H9 (cell line): ENCODE measurements at regions not wholly inside any gene's neighbourhood (a gene's known extent, or its start where the extent isn't known, plus 50 kb on each side); places are given as distances from the start of the nearest gene placed in this dataset.

ENCODE experiments used
- DNase-seq: peaks from one replicate; pipeline ENCODE4 v3.0.0-alpha.2; 2017
- H2AFZ ChIP-seq: one replicate; pipeline ENCODE4 v1.6.1; 2013; ENCODE audit warnings: mild to moderate bottlenecking, low read length, control low read depth, moderate library complexity
- H2AK5ac ChIP-seq: 2 replicates; pipeline ENCODE4 v1.6.1; 2013; ENCODE audit warnings: low read length, control low read depth, mixed read lengths; ENCODE audit not compliant: insufficient read length
- H2BK120ac ChIP-seq: one replicate; pipeline ENCODE4 v1.6.1; 2013; ENCODE audit warnings: low read depth, mild to moderate bottlenecking, low read length, control low read depth, inconsistent platforms; ENCODE audit not compliant: poor library complexity, severe bottlenecking
- H2BK12ac ChIP-seq: 2 replicates; pipeline ENCODE4 v1.6.1; 2013; ENCODE audit warnings: low read length, control low read depth, mixed read lengths, low read depth; ENCODE audit not compliant: insufficient read length
- H2BK15ac ChIP-seq: 2 replicates; pipeline ENCODE4 v1.6.1; 2013; ENCODE audit warnings: low read depth, low read length, control low read depth
- H2BK20ac ChIP-seq: one replicate; pipeline ENCODE4 v1.6.1; 2013; ENCODE audit warnings: low read depth, mild to moderate bottlenecking, low read length, control low read depth, inconsistent platforms; ENCODE audit not compliant: poor library complexity, severe bottlenecking
- H2BK5ac ChIP-seq: 2 replicates; pipeline ENCODE4 v1.6.1; 2013; ENCODE audit warnings: low read length, control low read depth, mixed read lengths; ENCODE audit not compliant: insufficient read length
- H3K14ac ChIP-seq: 2 replicates; pipeline ENCODE4 v1.6.1; 2013; ENCODE audit warnings: low read length, control low read depth; ENCODE audit not compliant: insufficient read depth
- H3K18ac ChIP-seq: 2 replicates; pipeline ENCODE4 v1.6.1; 2013; ENCODE audit warnings: low read depth, mild to moderate bottlenecking, mixed read lengths, low read length, control low read depth; ENCODE audit not compliant: insufficient read length
- H3K23ac ChIP-seq: 2 replicates; pipeline ENCODE4 v1.6.1; 2013; ENCODE audit warnings: low read length, control low read depth, mixed read lengths, low read depth; ENCODE audit not compliant: insufficient read length
- H3K23me2 ChIP-seq: 2 replicates; pipeline ENCODE4 v1.6.1; 2013; ENCODE audit warnings: low read depth, mild to moderate bottlenecking, mixed read lengths, low read length, control low read depth; ENCODE audit not compliant: insufficient read length, poor library complexity, severe bottlenecking
- H3K27ac ChIP-seq: 2 replicates; pipeline ENCODE4 v1.5.1; 2013; ENCODE audit warnings: low read length, control low read depth, mixed read lengths, low read depth; ENCODE audit not compliant: insufficient read length
- H3K27me3 ChIP-seq: 2 replicates; pipeline ENCODE4 v1.6.1; 2013; ENCODE audit warnings: low read length, control low read depth, inconsistent platforms; ENCODE audit not compliant: insufficient read depth
- H3K4ac ChIP-seq: 2 replicates; pipeline ENCODE4 v1.6.1; 2013; ENCODE audit warnings: low read depth, mild to moderate bottlenecking, control low read depth, inconsistent platforms, low read length, moderate library complexity
- H3K4me1 ChIP-seq: 2 replicates; pipeline ENCODE4 v1.6.1; 2013; ENCODE audit warnings: low read length, control low read depth, inconsistent platforms; ENCODE audit not compliant: insufficient read depth
- H3K4me2 ChIP-seq: 2 replicates; pipeline ENCODE4 v1.6.1; 2013; ENCODE audit warnings: low read length, control low read depth, mixed read lengths; ENCODE audit not compliant: insufficient read length, insufficient read depth
- H3K56ac ChIP-seq: 2 replicates; pipeline ENCODE4 v1.6.1; 2013; ENCODE audit warnings: low read depth, mild to moderate bottlenecking, mixed read lengths, low read length, control low read depth; ENCODE audit not compliant: insufficient read length
- H3K79me1 ChIP-seq: 2 replicates; pipeline ENCODE4 v1.6.1; 2013; ENCODE audit warnings: low read depth, mild to moderate bottlenecking, moderate library complexity, low read length, control low read depth, inconsistent platforms; ENCODE audit not compliant: insufficient read depth, poor library complexity, severe bottlenecking
- H3K79me2 ChIP-seq: 2 replicates; pipeline ENCODE4 v1.6.1; 2013; ENCODE audit warnings: low read length, control low read depth, inconsistent platforms; ENCODE audit not compliant: insufficient read depth
- H3K9ac ChIP-seq: 2 replicates; pipeline ENCODE4 v1.6.1; 2013; ENCODE audit warnings: low read length, control low read depth, mixed read lengths; ENCODE audit not compliant: insufficient read length; ENCODE audit errors: extremely low read depth
- H3K9me3 ChIP-seq: one replicate; pipeline ENCODE4 v1.6.1; 2013; ENCODE audit warnings: low read depth, low read length, inconsistent platforms; ENCODE audit not compliant: control insufficient read depth
- H3T11ph ChIP-seq: one replicate; pipeline ENCODE4 v1.6.1; 2013; ENCODE audit warnings: mild to moderate bottlenecking, low read length, control low read depth, inconsistent platforms
- H4K20me1 ChIP-seq: one replicate; pipeline ENCODE4 v1.6.1; 2013; ENCODE audit not compliant: control insufficient read depth, insufficient read length, insufficient read depth
- H4K5ac ChIP-seq: 2 replicates; pipeline ENCODE4 v1.6.1; 2013; ENCODE audit warnings: low read depth, mild to moderate bottlenecking, mixed read lengths, low read length, control low read depth; ENCODE audit not compliant: insufficient read length
- H4K8ac ChIP-seq: replicated peaks from 2 replicates; pipeline ENCODE4 v1.6.1; 2013; ENCODE audit warnings: low read length, control low read depth, mixed read lengths, low read depth; ENCODE audit not compliant: insufficient read length
- H4K91ac ChIP-seq: 2 replicates; pipeline ENCODE4 v1.6.1; 2013; ENCODE audit warnings: low read depth, mild to moderate bottlenecking, moderate library complexity, mixed read lengths, low read length, control low read depth; ENCODE audit not compliant: insufficient read length
- H3K27ac Mint-ChIP-seq, 3 experiments: 2 replicates in 2 of 3; 3 replicates in 1 of 3; pipeline ENCODE4 v1.8.0; 2020 to 2021; ENCODE audit warnings: mixed read lengths in 3 of 3, mild to moderate bottlenecking in 1 of 3, moderate library complexity in 1 of 3
- H3K27me3 Mint-ChIP-seq: 2 replicates; pipeline ENCODE4 v1.8.0; 2021; ENCODE audit warnings: low read depth, mild to moderate bottlenecking, moderate library complexity, mixed read lengths
- H3K36me3 Mint-ChIP-seq, 3 experiments: 2 replicates in 2 of 3; 3 replicates in 1 of 3; pipeline ENCODE4 v1.8.0; 2020 to 2021; ENCODE audit warnings: low read depth in 3 of 3, mixed read lengths in 3 of 3; ENCODE audit not compliant: insufficient read depth in 1 of 3
- H3K4me1 Mint-ChIP-seq, 2 experiments: 2 replicates each; pipeline ENCODE4 v1.8.0; 2020; ENCODE audit warnings: mixed read lengths in 2 of 2
- H3K4me3 Mint-ChIP-seq, 2 experiments: 2 replicates in 1 of 2; 3 replicates in 1 of 2; pipeline ENCODE4 v1.8.0; 2020 to 2021; ENCODE audit warnings: mild to moderate bottlenecking in 2 of 2, mixed read lengths in 2 of 2, moderate library complexity in 1 of 2
- H3K9me3 Mint-ChIP-seq, 2 experiments: 2 replicates in 1 of 2; 3 replicates in 1 of 2; pipeline ENCODE4 v1.8.0; 2020; ENCODE audit warnings: mild to moderate bottlenecking in 2 of 2, mixed read lengths in 2 of 2, moderate library complexity in 1 of 2
- CTCF ChIP-seq: fragments of 200-600 bp; sonication (generic); conservative IDR thresholded peaks from 3 replicates; pipeline ENCODE4 v1.8.0; 2021; ENCODE audit warnings: antibody characterized with exemption, mild to moderate bottlenecking
- WGBS: extraction: QIAGEN DNeasy Blood & Tissue Kit; methylation state at CpG from one replicate; pipeline ENCODE4 v1.1.7; 2013; ENCODE audit warnings: missing lambda C conversion rate, low lambda C conversion rate, mixed read lengths; ENCODE audit not compliant: insufficient read length; ENCODE audit errors: extremely low coverage; 5-methylcytosine and 5-hydroxymethylcytosine counted together

- H3K56ac ChIP-seq = no peak overlapping the region
- Mint-ChIP-seq H3K4me1 (no peaks in the 10 kb centered on the region), H3K27ac (no peak overlapping the region), H3K4me3 (no peak overlapping the region), H3K36me3 (no peaks in the 10 kb centered on the region), H3K9me3 (no peaks in the 10 kb centered on the region), H3K27me3 (no peaks in the 10 kb centered on the region)
- no peak overlapping the region for H2BK20ac ChIP-seq
- no peak overlapping the region for H3K23ac ChIP-seq
- H3K79me2 ChIP-seq = no peaks in the 10 kb centered on the region
- H3K27me3 ChIP-seq = no peaks in the 10 kb centered on the region
- H3K14ac ChIP-seq = no peak overlapping the region
- H3K27ac ChIP-seq = no peak overlapping the region
- H2AFZ ChIP-seq = no peak overlapping the region
- H2BK12ac ChIP-seq = no peak overlapping the region
- H2AK5ac ChIP-seq = no peak overlapping the region
- H2BK5ac ChIP-seq = no peak overlapping the region
- no peaks in the 10 kb centered on the region for H3K79me1 ChIP-seq
- no peak overlapping the region for H2BK120ac ChIP-seq
- no peak overlapping the region for H2BK15ac ChIP-seq
- H3K18ac ChIP-seq = no peak overlapping the region
- no peak overlapping the region for H3T11ph ChIP-seq
- H4K20me1 ChIP-seq = no peaks in the 10 kb centered on the region
- H3K9ac ChIP-seq = no peak overlapping the region
- no peaks in the 10 kb centered on the region for H3K23me2 ChIP-seq
- H3K4me2 ChIP-seq = no peak overlapping the region
- H3K4ac ChIP-seq = no peak overlapping the region
- no peak overlapping the region for H4K91ac ChIP-seq
- no peak for TF ChIP-seq CTCF
- H3K9me3 ChIP-seq = no peaks in the 10 kb centered on the region
- H4K5ac ChIP-seq = no peak overlapping the region
- no peaks in the 10 kb centered on the region for H3K4me1 ChIP-seq
- no peak overlapping the region for H4K8ac ChIP-seq
- DNase-seq = no peak
- WGBS = no CpG with 5 or more reads among the region's 2 CpGs
These were observed 1230.9 kb upstream of the SLC10A2 start for GRCh38 chr13:104297075-104297474.
